IMR-90 (cell line): ENCODE measurements at regions not wholly inside any gene's neighbourhood (a gene's known extent, or its start where the extent isn't known, plus 50 kb on each side); places are given as distances from the start of the nearest gene placed in this dataset.

Experiments used
- CHD1 ChIP-seq: IDR thresholded peaks from 2 replicates; pipeline ENCODE4 v1.6.1; 2012; ENCODE audit warnings: low read depth, low read length, improper control_type of control experiment
- CTCF ChIP-seq: conservative IDR thresholded peaks from 2 replicates; pipeline ENCODE4 v1.5.1; 2012; ENCODE audit warnings: mild to moderate bottlenecking, low read depth, low read length, improper control_type of control experiment
- POLR2A ChIP-seq: IDR thresholded peaks from 2 replicates; pipeline ENCODE4 v1.6.1; 2012; ENCODE audit warnings: mild to moderate bottlenecking, low read depth, low read length
- USF2 ChIP-seq: fragments of 150-350 bp; IDR thresholded peaks from 2 replicates; pipeline ENCODE4 v1.6.1; 2017; ENCODE audit warnings: mild to moderate bottlenecking, antibody characterized with exemption, low read length, low read depth

- TF ChIP-seq CTCF (no peak), CHD1 (no peak), POLR2A (no peak), USF2 (no peak)
Measured at GRCh38 chr2:7660816-7661215, 743.6 kb downstream of the RNF144A start.
